Endothelial cell (in vitro differentiated cells): ENCODE measurements at regions not wholly inside any gene's neighbourhood (a gene's known extent, or its start where the extent isn't known, plus 50 kb on each side); places are given as distances from the start of the nearest gene placed in this dataset.

ENCODE experiments used
- DNase-seq: peaks from one replicate; pipeline ENCODE4 v3.0.0; 2021; ENCODE audit warnings: low spot score
- H3K27ac Mint-ChIP-seq: one replicate; pipeline ENCODE4 v1.8.0; 2021; ENCODE audit warnings: mixed read lengths, inconsistent platforms; ENCODE audit not compliant: unreplicated experiment
- H3K27me3 Mint-ChIP-seq: one replicate; pipeline ENCODE4 v1.8.0; 2021; ENCODE audit warnings: mild to moderate bottlenecking, moderate library complexity, mixed read lengths, inconsistent platforms; ENCODE audit not compliant: unreplicated experiment
- H3K36me3 Mint-ChIP-seq: one replicate; pipeline ENCODE4 v1.8.0; 2021; ENCODE audit warnings: mild to moderate bottlenecking, low read depth, mixed read lengths, inconsistent platforms; ENCODE audit not compliant: unreplicated experiment
- H3K4me1 Mint-ChIP-seq: one replicate; pipeline ENCODE4 v1.8.0; 2021; ENCODE audit warnings: mild to moderate bottlenecking, mixed read lengths, inconsistent platforms; ENCODE audit not compliant: unreplicated experiment
- H3K4me3 Mint-ChIP-seq: one replicate; pipeline ENCODE4 v1.8.0; 2021; ENCODE audit warnings: mild to moderate bottlenecking, mixed read lengths, inconsistent platforms; ENCODE audit not compliant: unreplicated experiment
- H3K9me3 Mint-ChIP-seq: one replicate; pipeline ENCODE4 v1.8.0; 2021; ENCODE audit warnings: mixed read lengths, inconsistent platforms; ENCODE audit not compliant: unreplicated experiment
- CTCF ChIP-seq: fragments of 200-600 bp; sonication (generic); IDR thresholded peaks from one replicate; pipeline ENCODE4 v1.5.0; 2021; ENCODE audit warnings: antibody characterized with exemption; ENCODE audit not compliant: unreplicated experiment

- Mint-ChIP-seq H3K4me1 (peaks cover 8% of the 10 kb centered on the region), H3K9me3 (no peaks in the 10 kb centered on the region), H3K36me3 (no peaks in the 10 kb centered on the region), H3K27ac (no peak overlapping the region), H3K4me3 (no peak overlapping the region), H3K27me3 (peaks cover 2% of the 10 kb centered on the region)
- DNase-seq, result no peak
- peak; percentile 38 for TF ChIP-seq CTCF
These were observed 164.0 kb upstream of the PZP start for GRCh38 chr12:9372202-9372601.

- H3K9me3 Mint-ChIP-seq, result no peaks in the 10 kb centered on the region
- no peak for DNase-seq
- no peak overlapping the region for H3K4me3 Mint-ChIP-seq
- TF ChIP-seq CTCF, result no peak
- peaks cover 17% of the 10 kb centered on the region for H3K4me1 Mint-ChIP-seq
- H3K36me3 Mint-ChIP-seq, result no peaks in the 10 kb centered on the region
- no peaks in the 10 kb centered on the region for H3K27me3 Mint-ChIP-seq
- H3K27ac Mint-ChIP-seq, result no peak overlapping the region
These were observed 159.6 kb upstream of the PZP start for GRCh38 chr12:9367828-9368227.

GRCh38 chr12:9367201-9367600 lies 159.0 kb upstream of the PZP start:
- no peak overlapping the region for H3K4me3 Mint-ChIP-seq
- H3K36me3 Mint-ChIP-seq, result no peaks in the 10 kb centered on the region
- no peak for DNase-seq
- no peak for TF ChIP-seq CTCF
- no peaks in the 10 kb centered on the region for H3K27me3 Mint-ChIP-seq
- peaks cover 17% of the 10 kb centered on the region for H3K4me1 Mint-ChIP-seq
- no peak overlapping the region for H3K27ac Mint-ChIP-seq
- no peaks in the 10 kb centered on the region for H3K9me3 Mint-ChIP-seq

- no peaks in the 10 kb centered on the region for H3K27me3 Mint-ChIP-seq
- TF ChIP-seq CTCF, result no peak
- DNase-seq, result no peak
- no peaks in the 10 kb centered on the region for H3K9me3 Mint-ChIP-seq
- H3K4me3 Mint-ChIP-seq, result no peak overlapping the region
- H3K27ac Mint-ChIP-seq, result no peak overlapping the region
- peaks cover 17% of the 10 kb centered on the region for H3K4me1 Mint-ChIP-seq
- H3K36me3 Mint-ChIP-seq, result no peaks in the 10 kb centered on the region
These were observed 157.1 kb upstream of the PZP start for GRCh38 chr12:9365296-9365695.

GRCh38 chr12:9364224-9365176 lies 156.3 kb upstream of the PZP start:
- DNase-seq, result no peak
- H3K27me3 Mint-ChIP-seq, result no peaks in the 10 kb centered on the region
- H3K4me3 Mint-ChIP-seq, result no peak overlapping the region
- H3K27ac Mint-ChIP-seq, result no peak overlapping the region
- H3K36me3 Mint-ChIP-seq, result no peaks in the 10 kb centered on the region
- H3K9me3 Mint-ChIP-seq, result no peaks in the 10 kb centered on the region
- H3K4me1 Mint-ChIP-seq, result peaks cover 17% of the 10 kb centered on the region
- no peak for TF ChIP-seq CTCF
